SU-DHL-6 (cell line): ENCODE measurements at regions not wholly inside any gene's neighbourhood (a gene's known extent, or its start where the extent isn't known, plus 50 kb on each side); places are given as distances from the start of the nearest gene placed in this dataset.

Source experiments
- CTCF ChIP-seq: fragments of 200-600 bp; sonication (generic); IDR thresholded peaks from one replicate; pipeline ENCODE4 v1.5.1; 2017; ENCODE audit warnings: antibody characterized with exemption, mild to moderate bottlenecking, low read length, moderate library complexity; ENCODE audit not compliant: insufficient read depth, poor library complexity, severe bottlenecking
- EZH2phosphoT487 ChIP-seq: fragments of 200-600 bp; sonication (generic), shearing (Covaris generic); conservative IDR thresholded peaks from 2 replicates; pipeline ENCODE4 v1.6.1; 2018; ENCODE audit warnings: mild to moderate bottlenecking, antibody characterized with exemption, low read length, moderate library complexity, mixed read lengths

- TF ChIP-seq CTCF = no peak
- TF ChIP-seq EZH2phosphoT487 = no peak
These were observed 60.1 kb upstream of the FAM171A1 start for GRCh38 chr10:15430969-15431771.
